Thyroid gland (tissue), 4 donors: ENCODE measurements at regions not wholly inside any gene's neighbourhood (a gene's known extent, or its start where the extent isn't known, plus 50 kb on each side); places are given as distances from the start of the nearest gene placed in this dataset.

Experiments
- CTCF ChIP-seq, 6 experiments: fragments of 200-600 bp in 3 of 6; fragments of 450-650 bp in 3 of 6; sonication (generic) in 3 of 6; IDR thresholded peaks; one replicate each; pipeline ENCODE4 v1.5.1; 2016 to 2019; ENCODE audit warnings: antibody characterized with exemption in 6 of 6, mild to moderate bottlenecking in 2 of 6, inconsistent platforms in 1 of 6, moderate library complexity in 1 of 6
- POLR2A ChIP-seq, 2 donors: fragments of 450-650 bp; IDR thresholded peaks; one replicate each; pipeline ENCODE4 v1.6.1; 2017; ENCODE audit warnings: antibody characterized with exemption in 2 of 2, mild to moderate bottlenecking in 2 of 2, moderate library complexity in 1 of 2

GRCh38 chr20:19110881-19111460 is 101.5 kb upstream of the SLC24A3 start:
- TF ChIP-seq CTCF (IDR thresholded peaks at IDR 0.05) (no peak), POLR2A (IDR thresholded peaks at IDR 0.05) (no peak)
